GM10266 (cell line): ENCODE measurements at regions not wholly inside any gene's neighbourhood (a gene's known extent, or its start where the extent isn't known, plus 50 kb on each side); places are given as distances from the start of the nearest gene placed in this dataset.

Source experiments
- DNase-seq: peaks from one replicate; pipeline ENCODE4 v3.0.0; 2012; ENCODE audit errors: extremely low spot score
- TF ChIP-seq, protein P1 (sequence below): IDR thresholded peaks from 2 replicates; pipeline ENCODE4 v1.5.1; 2012; ENCODE audit warnings: mild to moderate bottlenecking, low read depth; ENCODE audit not compliant: control insufficient read depth, insufficient read depth; ENCODE audit errors: missing control alignments

- TF ChIP-seq, protein P1, sequence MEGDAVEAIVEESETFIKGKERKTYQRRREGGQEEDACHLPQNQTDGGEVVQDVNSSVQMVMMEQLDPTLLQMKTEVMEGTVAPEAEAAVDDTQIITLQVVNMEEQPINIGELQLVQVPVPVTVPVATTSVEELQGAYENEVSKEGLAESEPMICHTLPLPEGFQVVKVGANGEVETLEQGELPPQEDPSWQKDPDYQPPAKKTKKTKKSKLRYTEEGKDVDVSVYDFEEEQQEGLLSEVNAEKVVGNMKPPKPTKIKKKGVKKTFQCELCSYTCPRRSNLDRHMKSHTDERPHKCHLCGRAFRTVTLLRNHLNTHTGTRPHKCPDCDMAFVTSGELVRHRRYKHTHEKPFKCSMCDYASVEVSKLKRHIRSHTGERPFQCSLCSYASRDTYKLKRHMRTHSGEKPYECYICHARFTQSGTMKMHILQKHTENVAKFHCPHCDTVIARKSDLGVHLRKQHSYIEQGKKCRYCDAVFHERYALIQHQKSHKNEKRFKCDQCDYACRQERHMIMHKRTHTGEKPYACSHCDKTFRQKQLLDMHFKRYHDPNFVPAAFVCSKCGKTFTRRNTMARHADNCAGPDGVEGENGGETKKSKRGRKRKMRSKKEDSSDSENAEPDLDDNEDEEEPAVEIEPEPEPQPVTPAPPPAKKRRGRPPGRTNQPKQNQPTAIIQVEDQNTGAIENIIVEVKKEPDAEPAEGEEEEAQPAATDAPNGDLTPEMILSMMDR, result no peak
- no peak for DNase-seq
Measured at GRCh38 chr4:11155208-11155867, 273.4 kb downstream of the HS3ST1 start.

- TF ChIP-seq, protein P1, result no peak
- DNase-seq, result no peak
Measured at GRCh38 chr4:11153171-11153750, 275.4 kb downstream of the HS3ST1 start.

GRCh38 chr4:11152684-11153083, 276.0 kb downstream of the HS3ST1 start:
- DNase-seq, result no peak
- TF ChIP-seq, protein P1, result no peak

- DNase-seq, result no peak
Measured at GRCh38 chr4:11151500-11151899, 277.2 kb downstream of the HS3ST1 start.

DNA sequence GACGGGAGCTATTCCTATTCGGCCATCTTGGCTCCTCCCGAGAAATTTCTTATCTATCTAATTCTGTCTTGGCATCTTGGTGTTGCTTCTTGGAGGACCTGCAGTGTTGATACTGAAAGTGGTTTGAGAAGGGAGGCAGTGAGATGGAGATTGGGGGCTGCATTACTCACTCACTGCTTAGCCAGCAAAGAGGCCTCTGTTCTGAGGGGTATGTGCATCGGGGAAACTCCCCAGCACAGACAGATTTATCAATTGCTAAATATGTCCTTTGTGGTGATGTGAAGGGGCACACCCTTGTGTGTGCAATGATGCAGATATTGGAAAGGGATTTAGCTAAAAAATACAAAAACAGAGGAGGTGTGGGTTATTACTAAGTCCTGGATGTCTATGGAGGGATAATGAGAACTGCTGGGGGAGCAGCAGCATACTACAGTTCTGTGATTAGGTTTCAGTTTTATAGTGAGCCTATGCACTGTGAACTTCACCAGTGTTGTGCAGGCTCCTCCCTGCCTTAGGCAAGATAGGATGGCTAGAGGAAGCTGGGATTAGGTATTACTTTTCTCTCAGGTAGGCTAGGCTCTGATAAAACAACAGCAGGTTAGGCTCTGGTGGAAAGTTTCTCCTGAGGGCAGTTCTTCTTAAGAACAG, 279.0 kb downstream of the HS3ST1 start:
- no peak for DNase-seq
- TF ChIP-seq, protein P1, result no peak

More at GRCh38 chr4:11151500-11151899, 277.2 kb downstream of the HS3ST1 start:
- TF ChIP-seq, protein P1, result no peak

DNA sequence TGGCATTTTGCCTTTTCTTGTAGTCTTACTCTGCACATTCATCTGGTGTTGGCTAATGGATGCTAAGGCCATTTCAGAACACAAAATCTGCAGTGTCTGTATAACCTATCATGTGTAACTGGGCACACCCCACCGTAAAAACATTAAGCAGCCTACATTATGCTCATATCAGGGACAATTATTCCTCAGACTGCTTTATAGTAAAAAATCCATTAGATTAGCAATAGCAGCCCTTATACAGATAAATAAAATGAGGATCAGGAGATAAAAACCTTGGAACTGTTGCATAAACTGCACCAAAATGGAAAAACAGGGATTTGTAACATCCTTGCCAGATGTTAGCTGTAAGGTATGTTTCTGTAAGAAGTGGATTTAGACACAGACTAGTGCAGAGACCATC, 288.8 kb downstream of the HS3ST1 start:
- TF ChIP-seq, protein P1, result no peak

DNA sequence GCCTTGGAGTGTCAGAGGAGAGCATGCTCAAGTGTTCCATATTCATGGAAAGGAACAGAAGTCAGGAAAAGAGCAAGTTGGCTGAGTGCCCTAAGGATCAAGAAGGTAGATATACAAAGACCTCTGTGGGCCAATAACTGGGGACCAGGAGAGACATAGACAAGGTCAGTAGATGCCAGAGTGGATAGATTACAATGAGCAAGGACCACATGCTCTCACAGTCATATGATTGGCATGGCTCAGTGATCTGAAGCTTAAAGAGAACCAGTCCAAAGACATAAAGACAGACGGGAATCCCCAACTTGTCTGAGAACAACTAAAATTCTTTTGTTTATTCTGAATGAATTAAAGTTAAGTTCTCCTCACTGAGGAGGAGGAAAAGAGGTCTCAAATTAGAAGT, 289.7 kb downstream of the HS3ST1 start:
- TF ChIP-seq, protein P1, result no peak
- no peak for DNase-seq

More for the DNA sequence above, 288.8 kb downstream of the HS3ST1 start:
- DNase-seq, result no peak
